HG03066 (cell line): ENCODE measurements at regions not wholly inside any gene's neighbourhood (a gene's known extent, or its start where the extent isn't known, plus 50 kb on each side); places are given as distances from the start of the nearest gene placed in this dataset.

Experiments
- ATAC-seq: cut with Tn5 transposase; IDR thresholded peaks from one replicate; pipeline ENCODE4 v1.9.1; 2021; ENCODE audit warnings: low read depth; ENCODE audit not compliant: unreplicated experiment

DNA sequence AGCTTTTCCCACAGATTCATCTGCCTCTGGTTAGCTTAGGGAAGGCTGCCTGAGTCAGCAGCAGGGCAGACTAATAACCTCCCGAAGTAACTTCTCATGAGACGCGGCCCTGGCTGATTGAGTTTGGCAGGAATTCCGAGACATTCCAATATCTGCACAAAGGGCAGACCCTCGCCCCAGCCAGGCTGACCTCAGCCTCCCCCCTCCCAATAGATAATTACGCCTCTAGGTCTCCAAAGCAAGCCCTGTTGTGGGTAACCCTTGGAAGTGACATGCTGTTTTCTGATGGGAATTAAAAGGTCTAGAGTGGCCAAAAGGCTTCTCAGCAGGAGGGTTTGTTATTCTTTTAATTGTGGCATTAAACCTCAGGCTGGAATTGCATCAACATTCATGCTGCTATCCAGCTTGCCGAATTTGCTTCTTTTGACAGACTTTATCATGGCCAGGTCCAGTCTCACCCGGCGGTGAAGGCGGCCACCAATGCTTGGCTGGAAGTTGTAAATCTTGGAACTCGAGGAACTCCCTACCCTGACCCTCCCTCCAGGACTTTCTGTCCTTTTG lies 98.0 kb upstream of the SLC14A2 start:
- no peak for ATAC-seq

GRCh38 chr18:45518311-45519155 lies 96.7 kb upstream of the SLC14A2 start:
- ATAC-seq = no peak

GRCh38 chr18:45519411-45520280 lies 95.6 kb upstream of the SLC14A2 start:
- no peak for ATAC-seq

GRCh38 chr18:45521136-45521535 lies 94.1 kb upstream of the SLC14A2 start:
- ATAC-seq = no peak

- no peak for ATAC-seq
Observed at GRCh38 chr18:45521777-45522176, 93.5 kb upstream of the SLC14A2 start.

GRCh38 chr18:45522371-45522770 lies 92.9 kb upstream of the SLC14A2 start:
- ATAC-seq = no peak

- no peak for ATAC-seq
Observed at GRCh38 chr18:45525301-45525700, 90.0 kb upstream of the SLC14A2 start.

- no peak for ATAC-seq
Observed at GRCh38 chr18:45526114-45526841, 89.0 kb upstream of the SLC14A2 start.

GRCh38 chr18:45527891-45528290 lies 87.4 kb upstream of the SLC14A2 start:
- ATAC-seq = no peak

DNA sequence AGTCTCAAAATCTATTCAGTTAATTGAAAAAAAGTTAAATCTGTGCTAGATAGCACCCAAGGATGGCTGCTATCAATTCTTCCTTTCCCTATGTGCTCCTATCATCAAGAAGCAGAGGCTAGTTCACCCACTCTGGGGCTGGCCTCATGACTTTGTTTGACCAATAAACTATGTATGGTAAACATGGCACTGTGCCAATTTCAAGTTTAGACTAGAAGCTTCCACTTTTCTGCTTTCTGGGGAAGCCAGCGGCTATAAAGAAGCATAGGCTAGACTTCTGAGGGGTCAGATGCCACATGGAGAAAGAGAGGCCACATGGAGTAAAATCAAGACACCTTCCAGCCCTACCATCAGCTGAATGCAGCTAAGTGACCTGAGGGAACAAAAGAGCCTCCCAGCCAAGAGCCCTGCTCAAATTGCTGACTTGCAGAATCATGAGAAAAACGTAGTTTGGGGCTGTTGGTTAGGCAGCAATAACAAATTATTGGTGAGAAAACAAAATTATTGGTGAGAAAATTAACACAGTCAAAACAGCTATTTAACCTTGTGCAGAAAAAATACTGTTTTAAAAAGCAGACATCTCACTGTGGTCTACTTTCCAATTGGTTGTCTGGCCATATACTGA lies 86.5 kb upstream of the SLC14A2 start:
- no peak for ATAC-seq

GRCh38 chr18:45538444-45538843 lies 76.8 kb upstream of the SLC14A2 start:
- ATAC-seq = no peak

- ATAC-seq = no peak
Observed at GRCh38 chr18:45539491-45539891, 75.8 kb upstream of the SLC14A2 start.

GRCh38 chr18:45540125-45540524 lies 75.2 kb upstream of the SLC14A2 start:
- no peak for ATAC-seq

GRCh38 chr18:45541421-45541820 lies 73.9 kb upstream of the SLC14A2 start:
- ATAC-seq = no peak

DNA sequence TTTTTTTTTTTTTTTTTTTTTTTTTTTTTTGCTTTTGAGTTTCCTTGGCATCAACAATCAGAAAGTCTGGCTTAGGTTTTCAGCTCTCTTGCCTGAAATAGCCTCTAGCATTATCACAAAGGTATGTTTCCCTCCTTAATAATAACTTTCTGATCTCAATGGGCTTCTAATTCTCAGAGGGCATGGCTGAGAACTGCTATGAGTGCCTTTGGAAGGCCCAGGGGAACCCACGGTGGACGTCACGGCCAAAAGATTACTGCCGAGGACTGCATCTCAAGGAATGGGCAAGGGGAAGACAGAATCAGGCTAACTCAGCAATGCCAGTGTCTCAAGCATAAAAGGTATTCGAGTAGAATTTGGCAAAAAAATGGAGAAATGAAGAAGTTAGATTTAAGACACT lies 73.2 kb upstream of the SLC14A2 start:
- ATAC-seq = no peak

GRCh38 chr18:45547910-45548309 lies 67.4 kb upstream of the SLC14A2 start:
- no peak for ATAC-seq

DNA sequence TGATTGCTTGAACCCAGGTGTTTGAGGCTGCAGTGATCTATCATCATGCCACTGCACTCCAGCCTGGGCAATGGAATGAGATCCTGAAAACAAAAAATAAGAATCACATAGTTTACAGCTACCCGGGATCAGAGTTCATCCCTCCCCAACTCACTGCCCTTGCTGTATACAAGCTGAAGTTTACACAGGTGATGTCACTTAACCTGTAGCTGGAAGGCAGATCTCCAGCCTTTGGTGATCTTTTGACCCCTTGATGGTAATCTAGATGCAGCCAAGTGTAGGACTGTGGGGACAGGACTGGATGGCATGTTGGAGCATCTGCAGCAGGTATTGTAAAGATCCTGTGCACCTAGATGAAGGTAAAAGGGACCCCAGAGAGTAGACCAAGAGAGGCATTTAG lies 66.7 kb upstream of the SLC14A2 start:
- ATAC-seq = no peak

- no peak for ATAC-seq
Observed at GRCh38 chr18:45549290-45549689, 66.0 kb upstream of the SLC14A2 start.

- no peak for ATAC-seq
Observed at GRCh38 chr18:45551142-45551815, 64.0 kb upstream of the SLC14A2 start.
